Gastroesophageal sphincter (tissue), 3 donors: ENCODE measurements at regions not wholly inside any gene's neighbourhood (a gene's known extent, or its start where the extent isn't known, plus 50 kb on each side); places are given as distances from the start of the nearest gene placed in this dataset.

Source experiments
- EP300 ChIP-seq: sonication (generic); formaldehyde crosslinking; IDR thresholded peaks from one replicate; pipeline ENCODE4 v1.6.1; 2017; ENCODE audit warnings: antibody characterized with exemption, mild to moderate bottlenecking
- POLR2A ChIP-seq, 2 donors: fragments of 450-650 bp; IDR thresholded peaks; one replicate each; pipeline ENCODE4 v1.6.1; 2017; ENCODE audit warnings: antibody characterized with exemption in 2 of 2, mild to moderate bottlenecking in 2 of 2, moderate library complexity in 1 of 2
- POLR2AphosphoS5 ChIP-seq: sonication (generic); formaldehyde crosslinking; IDR thresholded peaks from one replicate; pipeline ENCODE4 v1.6.1; 2017; ENCODE audit warnings: antibody characterized with exemption
- TF ChIP-seq, protein P1 (sequence below), 4 experiments: fragments of 200-600 bp in 2 of 4; fragments of 450-650 bp in 2 of 4; sonication (generic) in 1 of 4; IDR thresholded peaks; one replicate each; pipeline ENCODE4 v1.5.1; 2017 to 2019; ENCODE audit warnings: antibody characterized with exemption in 4 of 4, mild to moderate bottlenecking in 2 of 4, moderate library complexity in 2 of 4

DNA sequence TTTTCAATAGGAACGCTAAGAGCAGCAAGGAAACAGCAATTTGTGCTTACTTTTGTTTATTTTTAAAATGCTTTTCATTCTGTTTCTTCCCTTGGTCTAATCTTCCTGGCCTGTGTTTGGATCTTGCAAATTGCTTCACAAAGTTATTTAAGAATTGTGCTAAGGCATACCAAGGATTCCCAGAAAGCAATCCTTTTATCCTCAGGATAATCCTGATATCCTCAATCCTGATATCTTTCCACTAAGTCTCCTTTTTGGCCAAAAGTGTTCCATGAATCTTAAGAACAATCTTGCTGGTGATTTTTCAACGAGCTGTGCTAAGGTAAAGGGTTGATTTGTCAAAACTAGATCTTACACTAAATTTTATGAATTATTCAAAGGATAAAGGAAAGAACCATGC lies 1577.9 kb downstream of the PLA2G4A start:
- TF ChIP-seq, protein P1, sequence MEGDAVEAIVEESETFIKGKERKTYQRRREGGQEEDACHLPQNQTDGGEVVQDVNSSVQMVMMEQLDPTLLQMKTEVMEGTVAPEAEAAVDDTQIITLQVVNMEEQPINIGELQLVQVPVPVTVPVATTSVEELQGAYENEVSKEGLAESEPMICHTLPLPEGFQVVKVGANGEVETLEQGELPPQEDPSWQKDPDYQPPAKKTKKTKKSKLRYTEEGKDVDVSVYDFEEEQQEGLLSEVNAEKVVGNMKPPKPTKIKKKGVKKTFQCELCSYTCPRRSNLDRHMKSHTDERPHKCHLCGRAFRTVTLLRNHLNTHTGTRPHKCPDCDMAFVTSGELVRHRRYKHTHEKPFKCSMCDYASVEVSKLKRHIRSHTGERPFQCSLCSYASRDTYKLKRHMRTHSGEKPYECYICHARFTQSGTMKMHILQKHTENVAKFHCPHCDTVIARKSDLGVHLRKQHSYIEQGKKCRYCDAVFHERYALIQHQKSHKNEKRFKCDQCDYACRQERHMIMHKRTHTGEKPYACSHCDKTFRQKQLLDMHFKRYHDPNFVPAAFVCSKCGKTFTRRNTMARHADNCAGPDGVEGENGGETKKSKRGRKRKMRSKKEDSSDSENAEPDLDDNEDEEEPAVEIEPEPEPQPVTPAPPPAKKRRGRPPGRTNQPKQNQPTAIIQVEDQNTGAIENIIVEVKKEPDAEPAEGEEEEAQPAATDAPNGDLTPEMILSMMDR (IDR thresholded peaks at IDR 0.05), result no peak
- no peak for TF ChIP-seq POLR2A (IDR thresholded peaks at IDR 0.05)
- no peak for TF ChIP-seq EP300
- no peak for TF ChIP-seq POLR2AphosphoS5
